Ascending aorta (tissue), 2 donors: ENCODE measurements at regions not wholly inside any gene's neighbourhood (a gene's known extent, or its start where the extent isn't known, plus 50 kb on each side); places are given as distances from the start of the nearest gene placed in this dataset.

Experiments
- DNase-seq, 2 donors: peaks; one replicate each; pipeline ENCODE4 v3.0.0-alpha.2; 2019; ENCODE audit warnings: low spot score in 2 of 2
- H3K27ac ChIP-seq, 2 donors: fragments of 200-600 bp; sonication (generic); one replicate each; pipeline ENCODE4 v1.5.1; 2016 to 2017; ENCODE audit warnings: mild to moderate bottlenecking in 1 of 2
- H3K27me3 ChIP-seq: fragments of 200-600 bp; sonication (generic); one replicate; pipeline ENCODE4 v1.5.1; 2017
- H3K36me3 ChIP-seq, 2 donors: fragments of 200-600 bp; sonication (generic); one replicate each; pipeline ENCODE4 v1.5.1; 2016
- H3K4me1 ChIP-seq, 2 donors: fragments of 200-600 bp; sonication (generic); one replicate each; pipeline ENCODE4 v1.5.1; 2016 to 2017; ENCODE audit warnings: mild to moderate bottlenecking in 1 of 2
- H3K4me3 ChIP-seq, 2 donors: fragments of 200-600 bp; sonication (generic); one replicate each; pipeline ENCODE4 v1.5.1; 2016 to 2017; ENCODE audit warnings: mild to moderate bottlenecking in 1 of 2
- H3K9me3 ChIP-seq, 2 donors: fragments of 200-600 bp; sonication (generic); one replicate each; pipeline ENCODE4 v1.5.1; 2016
- intact Hi-C: fragments of 100-400 bp; cut with DNase I; formaldehyde crosslinking; loops from one replicate; pipeline ENCODE4 v1.15.1; 2023
- TF ChIP-seq, protein P1 (sequence below), 3 experiments: fragments of 200-600 bp in 2 of 3; fragments of 450-650 bp in 1 of 3; sonication (generic) in 2 of 3; IDR thresholded peaks; one replicate each; pipeline ENCODE4 v1.5.1; 2016 to 2019; ENCODE audit warnings: antibody characterized with exemption in 3 of 3, mild to moderate bottlenecking in 1 of 3, moderate library complexity in 1 of 3

DNA sequence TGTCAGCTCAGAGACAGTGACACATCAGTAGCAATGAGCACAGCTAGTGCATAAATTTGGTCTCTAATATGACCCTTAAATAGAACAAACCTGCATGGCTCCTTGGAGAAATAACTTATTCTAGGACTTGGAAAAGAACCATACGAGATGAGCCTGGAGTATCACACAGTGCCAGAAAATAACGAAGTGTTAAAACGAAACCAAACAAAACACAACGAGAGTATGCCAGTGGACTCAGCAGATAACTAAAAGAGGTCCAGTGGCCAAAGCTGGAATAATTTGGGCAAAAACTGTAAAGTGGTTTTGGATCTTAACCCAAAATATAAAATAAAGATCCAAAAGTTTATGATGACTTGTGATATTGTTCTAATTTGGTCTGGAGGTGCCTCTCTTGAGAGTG lies 1599.0 kb upstream of the LRRTM1 start:
- Histone ChIP-seq H3K36me3 (no peaks in the 10 kb centered on the region), H3K4me1 (no peaks in the 10 kb centered on the region), H3K27ac (no peak overlapping the region), H3K9me3 (no peaks in the 10 kb centered on the region), H3K27me3 (no peaks in the 10 kb centered on the region), H3K4me3 (no peak overlapping the region)
- intact Hi-C loops, result no loop called here
- no peak for DNase-seq
- TF ChIP-seq, protein P1, sequence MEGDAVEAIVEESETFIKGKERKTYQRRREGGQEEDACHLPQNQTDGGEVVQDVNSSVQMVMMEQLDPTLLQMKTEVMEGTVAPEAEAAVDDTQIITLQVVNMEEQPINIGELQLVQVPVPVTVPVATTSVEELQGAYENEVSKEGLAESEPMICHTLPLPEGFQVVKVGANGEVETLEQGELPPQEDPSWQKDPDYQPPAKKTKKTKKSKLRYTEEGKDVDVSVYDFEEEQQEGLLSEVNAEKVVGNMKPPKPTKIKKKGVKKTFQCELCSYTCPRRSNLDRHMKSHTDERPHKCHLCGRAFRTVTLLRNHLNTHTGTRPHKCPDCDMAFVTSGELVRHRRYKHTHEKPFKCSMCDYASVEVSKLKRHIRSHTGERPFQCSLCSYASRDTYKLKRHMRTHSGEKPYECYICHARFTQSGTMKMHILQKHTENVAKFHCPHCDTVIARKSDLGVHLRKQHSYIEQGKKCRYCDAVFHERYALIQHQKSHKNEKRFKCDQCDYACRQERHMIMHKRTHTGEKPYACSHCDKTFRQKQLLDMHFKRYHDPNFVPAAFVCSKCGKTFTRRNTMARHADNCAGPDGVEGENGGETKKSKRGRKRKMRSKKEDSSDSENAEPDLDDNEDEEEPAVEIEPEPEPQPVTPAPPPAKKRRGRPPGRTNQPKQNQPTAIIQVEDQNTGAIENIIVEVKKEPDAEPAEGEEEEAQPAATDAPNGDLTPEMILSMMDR (IDR thresholded peaks at IDR 0.05), result no peak

DNA sequence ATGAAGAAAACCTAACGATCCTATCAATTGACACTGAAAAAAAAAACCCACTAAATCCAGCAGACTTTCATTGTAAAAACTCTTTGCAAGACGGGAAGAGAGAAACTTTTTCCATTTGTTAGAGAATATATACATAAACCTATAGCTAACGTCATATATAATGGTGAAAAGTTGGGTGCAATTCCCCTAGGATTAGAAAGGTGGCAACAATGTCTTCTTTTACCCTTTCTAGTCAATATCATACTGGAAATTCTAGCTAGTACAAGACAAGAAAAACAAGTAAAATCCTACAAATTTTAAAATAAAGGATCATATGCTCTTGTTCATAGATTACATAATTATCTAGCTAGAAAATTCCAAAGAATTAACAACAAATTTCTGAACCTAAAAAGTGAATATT lies 1596.5 kb upstream of the LRRTM1 start:
- DNase-seq, result no peak
- TF ChIP-seq, protein P1 (IDR thresholded peaks at IDR 0.05), result no peak
- Histone ChIP-seq H3K36me3 (no peaks in the 10 kb centered on the region), H3K4me1 (no peaks in the 10 kb centered on the region), H3K4me3 (no peak overlapping the region), H3K27me3 (no peaks in the 10 kb centered on the region), H3K9me3 (no peaks in the 10 kb centered on the region), H3K27ac (no peak overlapping the region)
- intact Hi-C loops, result no loop called here

DNA sequence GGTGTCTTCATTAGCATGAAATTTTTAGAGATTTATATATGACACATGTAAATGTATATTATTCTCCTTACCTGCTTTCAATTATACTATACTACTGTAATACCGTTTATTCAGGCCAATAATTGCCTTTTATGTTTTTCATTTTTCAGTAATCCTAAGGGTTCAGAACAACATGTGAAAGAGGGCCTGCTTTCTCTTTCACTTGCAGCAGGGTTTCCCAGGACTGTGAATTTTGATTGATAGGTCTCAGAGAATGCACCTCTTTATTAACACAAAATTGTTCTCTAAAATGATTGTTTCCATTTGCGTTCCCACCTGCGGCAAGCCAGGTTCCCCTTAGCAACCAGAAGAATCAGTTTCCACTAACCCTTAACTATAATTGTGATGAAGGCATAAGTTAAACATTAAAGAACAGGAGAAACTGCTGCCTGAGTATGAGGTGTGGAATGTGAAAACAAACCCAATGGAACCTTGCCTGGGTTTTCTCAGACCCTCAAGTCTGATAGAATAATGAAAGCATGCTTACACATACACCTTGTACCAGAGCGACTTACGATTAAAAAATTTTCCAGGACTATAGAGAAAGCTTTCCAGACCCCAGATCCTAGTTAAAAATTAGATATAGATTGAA lies 1591.2 kb upstream of the LRRTM1 start:
- Histone ChIP-seq H3K4me3 (no peak overlapping the region), H3K9me3 (no peaks in the 10 kb centered on the region), H3K36me3 (no peaks in the 10 kb centered on the region), H3K27me3 (no peaks in the 10 kb centered on the region), H3K27ac (no peak overlapping the region), H3K4me1 (no peaks in the 10 kb centered on the region)
- DNase-seq, result no peak
- TF ChIP-seq, protein P1 (IDR thresholded peaks at IDR 0.05), result no peak
- intact Hi-C loops, result no loop called here

DNA sequence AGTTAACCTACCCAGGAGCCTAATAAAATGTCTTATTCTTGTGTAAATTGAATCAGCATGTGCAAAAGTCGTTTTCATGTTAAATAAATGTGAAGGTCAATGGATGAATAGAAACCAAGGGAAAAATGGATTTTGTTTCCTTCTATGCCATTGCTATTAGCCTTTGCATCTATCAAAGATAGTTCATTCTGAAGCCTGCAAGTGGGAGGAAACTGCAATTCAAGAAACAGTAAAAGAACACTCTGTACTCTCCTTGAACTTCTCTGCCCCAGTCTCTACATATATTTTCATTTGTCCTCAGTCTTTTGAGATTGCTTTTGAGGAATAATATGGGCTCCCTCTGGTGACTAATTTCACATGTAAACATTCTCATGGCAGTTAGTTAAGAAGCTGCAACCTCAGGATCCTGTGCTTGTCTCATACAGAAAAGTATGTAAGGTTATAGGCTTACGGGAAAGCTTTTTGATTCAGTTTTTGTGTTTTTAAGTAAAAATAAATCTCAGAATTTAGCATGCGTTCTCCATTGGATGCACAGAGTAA lies 1590.0 kb upstream of the LRRTM1 start:
- intact Hi-C loops, result no loop called here
- no peak overlapping the region for H3K27ac ChIP-seq
- DNase-seq, result no peak
- H3K4me3 ChIP-seq, result no peak overlapping the region
- H3K36me3 ChIP-seq, result no peaks in the 10 kb centered on the region
- TF ChIP-seq, protein P1 (IDR thresholded peaks at IDR 0.05), result no peak
- H3K27me3 ChIP-seq, result no peaks in the 10 kb centered on the region
- no peaks in the 10 kb centered on the region for H3K9me3 ChIP-seq
- no peaks in the 10 kb centered on the region for H3K4me1 ChIP-seq

DNA sequence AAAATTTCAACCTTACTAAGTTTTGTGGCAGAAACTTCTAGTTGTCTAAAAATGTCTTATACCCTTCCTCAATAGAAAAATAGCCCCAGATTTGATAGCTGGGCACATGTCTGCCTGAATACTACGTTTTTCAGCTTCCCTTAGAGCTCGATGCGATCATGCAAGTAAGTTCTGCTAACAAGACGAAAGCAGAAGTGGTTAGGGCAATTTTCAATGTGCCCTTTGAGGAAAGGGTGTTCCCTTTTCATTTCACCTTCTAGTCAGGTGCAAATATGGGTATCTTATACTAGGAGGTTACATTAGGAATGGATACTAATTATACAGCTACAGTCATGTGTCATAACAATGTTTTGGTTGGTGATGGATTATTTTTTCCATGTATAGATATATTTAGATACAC lies 1572.1 kb upstream of the LRRTM1 start:
- Histone ChIP-seq H3K27me3 (no peaks in the 10 kb centered on the region), H3K9me3 (no peaks in the 10 kb centered on the region), H3K4me3 (no peak overlapping the region), H3K27ac (no peak overlapping the region), H3K36me3 (no peaks in the 10 kb centered on the region), H3K4me1 (no peaks in the 10 kb centered on the region)
- TF ChIP-seq, protein P1 (IDR thresholded peaks at IDR 0.05), result no peak
- intact Hi-C loops, result no loop called here
- DNase-seq, result no peak

DNA sequence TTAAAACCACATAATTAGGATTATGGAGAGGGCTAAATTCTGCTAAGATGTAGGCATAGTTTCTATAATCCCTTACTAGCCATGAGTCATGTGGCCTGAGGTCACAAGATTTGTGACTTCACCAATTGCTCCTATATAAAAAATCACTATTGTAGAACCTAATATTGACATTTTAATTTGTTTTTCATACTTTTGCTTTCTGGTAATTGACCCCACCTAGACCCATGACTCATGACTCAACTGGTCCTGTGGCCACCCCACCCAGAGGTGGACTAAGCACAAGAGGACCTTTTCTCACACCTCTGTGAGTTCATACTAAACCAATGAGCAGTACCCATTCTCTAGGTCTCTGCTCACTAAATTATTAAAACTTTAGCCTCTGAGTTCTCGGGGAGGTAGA lies 1567.5 kb upstream of the LRRTM1 start:
- Histone ChIP-seq H3K36me3 (no peaks in the 10 kb centered on the region), H3K4me3 (no peak overlapping the region), H3K27ac (no peak overlapping the region), H3K4me1 (no peaks in the 10 kb centered on the region), H3K27me3 (no peaks in the 10 kb centered on the region), H3K9me3 (no peaks in the 10 kb centered on the region)
- DNase-seq, result no peak
- TF ChIP-seq, protein P1 (IDR thresholded peaks at IDR 0.05), result no peak
- intact Hi-C loops, result no loop called here
